ENCODE measurements at regions not wholly inside any gene's neighbourhood (a gene's known extent, or its start where the extent isn't known, plus 50 kb on each side); places are given as distances from the start of the nearest gene placed in this dataset.

DNA sequence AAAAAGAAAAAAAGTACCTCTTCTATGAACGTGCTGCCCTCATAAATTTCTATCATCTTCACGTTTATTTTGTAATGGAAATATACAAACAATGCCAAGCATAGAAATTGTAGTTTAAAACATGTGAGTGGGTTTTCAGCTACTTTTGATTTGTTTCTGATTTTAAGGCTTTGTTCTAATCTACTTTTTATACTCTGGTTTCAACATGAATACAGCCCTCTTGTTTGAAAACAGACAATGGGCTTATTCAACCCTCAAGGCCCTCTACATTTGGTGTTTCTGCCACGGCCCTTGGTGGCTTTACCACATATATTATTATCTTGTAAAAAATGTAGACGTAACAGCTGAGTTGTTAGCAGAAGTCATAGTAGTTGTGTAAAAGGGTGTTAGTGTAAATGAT is 153.9 kb downstream of the SOX4 start:
- H4K20me1 ChIP-seq (ENCODE audit: insufficient read depth) = no peaks in the 10 kb centered on the region; the same call in 1 of the 2 replicates
- H3K79me2 ChIP-seq (ENCODE audit: insufficient read depth) = peaks cover 63% of the 10 kb centered on the region
- TF ChIP-seq, protein P1, sequence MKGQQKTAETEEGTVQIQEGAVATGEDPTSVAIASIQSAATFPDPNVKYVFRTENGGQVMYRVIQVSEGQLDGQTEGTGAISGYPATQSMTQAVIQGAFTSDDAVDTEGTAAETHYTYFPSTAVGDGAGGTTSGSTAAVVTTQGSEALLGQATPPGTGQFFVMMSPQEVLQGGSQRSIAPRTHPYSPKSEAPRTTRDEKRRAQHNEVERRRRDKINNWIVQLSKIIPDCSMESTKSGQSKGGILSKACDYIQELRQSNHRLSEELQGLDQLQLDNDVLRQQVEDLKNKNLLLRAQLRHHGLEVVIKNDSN (IDR thresholded peaks at IDR 0.05; ENCODE audit: borderline replicate concordance, low read depth) = no peak
- TF ChIP-seq FOXJ3 (CRISPR knock-in tag; IDR thresholded peaks at IDR 0.05) (no peak), EP300 (IDR thresholded peaks at IDR 0.05; ENCODE audit: borderline replicate concordance in 1 of 2, low read depth in 1 of 2, low read length in 1 of 2) (no peak), GATA2 (CRISPR knock-in tag; IDR thresholded peaks at IDR 0.05) (no peak), FOXM1 (IDR thresholded peaks at IDR 0.05; ENCODE audit: low read depth) (no peak), TCF12 (IDR thresholded peaks at IDR 0.05) (no peak), FOSL2 (IDR thresholded peaks at IDR 0.05; ENCODE audit: borderline replicate concordance, low read depth) (no peak), TEAD4 (IDR thresholded peaks at IDR 0.05; ENCODE audit: borderline replicate concordance, insufficient read depth) (no peak)
- TF ChIP-seq, protein P2, sequence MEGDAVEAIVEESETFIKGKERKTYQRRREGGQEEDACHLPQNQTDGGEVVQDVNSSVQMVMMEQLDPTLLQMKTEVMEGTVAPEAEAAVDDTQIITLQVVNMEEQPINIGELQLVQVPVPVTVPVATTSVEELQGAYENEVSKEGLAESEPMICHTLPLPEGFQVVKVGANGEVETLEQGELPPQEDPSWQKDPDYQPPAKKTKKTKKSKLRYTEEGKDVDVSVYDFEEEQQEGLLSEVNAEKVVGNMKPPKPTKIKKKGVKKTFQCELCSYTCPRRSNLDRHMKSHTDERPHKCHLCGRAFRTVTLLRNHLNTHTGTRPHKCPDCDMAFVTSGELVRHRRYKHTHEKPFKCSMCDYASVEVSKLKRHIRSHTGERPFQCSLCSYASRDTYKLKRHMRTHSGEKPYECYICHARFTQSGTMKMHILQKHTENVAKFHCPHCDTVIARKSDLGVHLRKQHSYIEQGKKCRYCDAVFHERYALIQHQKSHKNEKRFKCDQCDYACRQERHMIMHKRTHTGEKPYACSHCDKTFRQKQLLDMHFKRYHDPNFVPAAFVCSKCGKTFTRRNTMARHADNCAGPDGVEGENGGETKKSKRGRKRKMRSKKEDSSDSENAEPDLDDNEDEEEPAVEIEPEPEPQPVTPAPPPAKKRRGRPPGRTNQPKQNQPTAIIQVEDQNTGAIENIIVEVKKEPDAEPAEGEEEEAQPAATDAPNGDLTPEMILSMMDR (IDR thresholded peaks at IDR 0.05) = no peak
- no peak overlapping the region for H3K4me3 ChIP-seq (ENCODE audit: low read depth in 2 of 2, low read length in 1 of 2)
- no peak overlapping the region for H3K27ac ChIP-seq (ENCODE audit: low read depth in 2 of 2, low read length in 1 of 2)
- H3K9me2 ChIP-seq = no peaks in the 10 kb centered on the region
- peaks cover 10% of the 10 kb centered on the region for H3F3A ChIP-seq (replicated peaks; ENCODE audit: insufficient read depth)
- no peaks in the 10 kb centered on the region for H3K27me3 ChIP-seq (ENCODE audit: insufficient read depth)
- WGBS (ENCODE audit: low lambda C conversion rate) = 71% methylated on average over 4 of the region's 4 CpGs
- H3K4me2 ChIP-seq = no peak overlapping the region
- no peak overlapping the region for H2AFZ ChIP-seq (ENCODE audit: low read depth)
- no peaks in the 10 kb centered on the region for H3K9me3 ChIP-seq
- POLR2A ChIA-PET = interaction anchor here (0.9 kb wide), 1 partner anchor 153 kb away, joined by 4 read pairs; the partner anchor contains the start of gene SOX4
- DNase-seq = no peak
- no peaks in the 10 kb centered on the region for H3K36me3 ChIP-seq (replicated peaks in 1 of 2; ENCODE audit: control insufficient read depth in 1 of 2, insufficient read depth in 2 of 2, low read length in 1 of 2)
- CTCF ChIA-PET = interaction anchor here (0.8 kb wide), 1 partner anchor 68 kb away, joined by 3 read pairs; no protein-coding TSS in a partner anchor
- H3K9ac ChIP-seq = no peak overlapping the region
- peaks cover 31 to 32% of the 10 kb centered on the region in 2 experiments; a peak in 3 of 4 replicates for H3K4me1 ChIP-seq (ENCODE audit: control insufficient read depth in 1 of 2, insufficient read depth in 2 of 2, low read depth in 1 of 2, low read length in 1 of 2)

DNA sequence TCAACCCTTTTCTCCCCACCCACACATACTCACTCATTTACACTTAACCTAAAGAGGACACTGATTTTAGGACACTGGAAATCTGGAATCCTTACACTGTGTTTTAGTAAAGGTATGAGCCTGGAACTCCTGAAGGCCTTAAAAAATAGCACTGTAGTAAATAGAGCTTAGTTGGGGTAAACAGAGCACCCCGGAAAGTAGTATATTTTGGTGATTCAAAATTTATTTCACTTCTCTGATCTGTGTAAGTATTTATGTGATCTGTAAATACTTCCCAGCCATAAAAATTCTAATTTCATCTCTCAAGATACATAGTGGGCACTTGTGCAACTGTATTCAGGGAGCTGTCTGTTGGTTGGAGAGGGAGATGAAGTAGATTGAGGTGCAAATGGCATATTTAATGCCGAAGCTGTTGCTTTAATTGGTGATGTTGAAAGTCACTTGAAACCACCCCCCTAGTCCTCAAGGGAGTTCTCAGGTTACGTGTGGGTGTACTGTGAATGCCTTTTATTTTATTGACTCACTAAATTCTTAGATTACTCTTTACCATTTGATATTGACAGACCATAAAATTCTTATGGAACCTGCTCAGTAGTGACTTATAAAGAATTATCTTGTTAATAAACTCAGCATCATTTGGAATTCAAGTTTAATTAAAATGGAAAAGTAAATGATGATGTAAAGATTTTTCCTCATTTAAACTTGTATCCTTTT is 154.9 kb downstream of the SOX4 start:
- H3K4me2 ChIP-seq = 0 out of 2 replicates have a peak overlapping the region, but pooled peaks have one; percentile 5

More for the DNA sequence above, 154.9 kb downstream of the SOX4 start:
- H3K79me2 ChIP-seq (ENCODE audit: insufficient read depth) = peaks cover 72% of the 10 kb centered on the region
- DNase-seq = no peak
- no peak overlapping the region for H2AFZ ChIP-seq (ENCODE audit: low read depth)
- no peak overlapping the region for H3K4me3 ChIP-seq (ENCODE audit: low read depth in 2 of 2, low read length in 1 of 2)
- no peaks in the 10 kb centered on the region for H3K9me2 ChIP-seq
- peaks cover 3% of the 10 kb centered on the region for H3F3A ChIP-seq (replicated peaks; ENCODE audit: insufficient read depth)
- H3K27me3 ChIP-seq (ENCODE audit: insufficient read depth) = no peaks in the 10 kb centered on the region
- H3K9me3 ChIP-seq = no peaks in the 10 kb centered on the region
- H3K36me3 ChIP-seq (replicated peaks in 1 of 2; ENCODE audit: control insufficient read depth in 1 of 2, insufficient read depth in 2 of 2, low read length in 1 of 2) = no peaks in the 10 kb centered on the region
- TF ChIP-seq CHD2 (IDR thresholded peaks at IDR 0.05; ENCODE audit: low read length, partially characterized antibody) = no peak
- no peak for TF ChIP-seq MXI1 (IDR thresholded peaks at IDR 0.05; ENCODE audit: low read depth, low read length)
- no peak for TF ChIP-seq ELF1 (IDR thresholded peaks at IDR 0.05)
- no peak for TF ChIP-seq FOXM1 (IDR thresholded peaks at IDR 0.05; ENCODE audit: low read depth)
- TF ChIP-seq GATA2 (CRISPR knock-in tag; IDR thresholded peaks at IDR 0.05) = no peak
- TF ChIP-seq SIN3A (IDR thresholded peaks at IDR 0.05; ENCODE audit: borderline replicate concordance, low read depth, low read length) = no peak
- no peak for TF ChIP-seq RCOR1 (IDR thresholded peaks at IDR 0.05; ENCODE audit: low read length)
- TF ChIP-seq TAF1 (IDR thresholded peaks at IDR 0.05; ENCODE audit: borderline replicate concordance, low read depth, low read length) = no peak
- no peak for TF ChIP-seq FOXJ3 (CRISPR knock-in tag; IDR thresholded peaks at IDR 0.05)
- TF ChIP-seq NRF1 (IDR thresholded peaks at IDR 0.05; ENCODE audit: low read depth, low read length) = no peak
- no peak for TF ChIP-seq FOSL2 (IDR thresholded peaks at IDR 0.05; ENCODE audit: borderline replicate concordance, low read depth)
- TF ChIP-seq, protein P2 (IDR thresholded peaks at IDR 0.05) = no peak
- TF ChIP-seq JUND (IDR thresholded peaks at IDR 0.05) = no peak
- peaks cover 28 to 37% of the 10 kb centered on the region in 2 experiments for H3K4me1 ChIP-seq (ENCODE audit: control insufficient read depth in 1 of 2, insufficient read depth in 2 of 2, low read depth in 1 of 2, low read length in 1 of 2)
- ChIA-PET CTCF (interaction anchor here (1.0 to 1.1 kb wide), 2 partner anchors 11 to 206 kb away, joined by 3 read pairs; no protein-coding TSS in a partner anchor), POLR2A (no interaction called here)
- 44% methylated on average over 3 of the region's 3 CpGs for whole genome bisulfite sequencing (ENCODE audit: low lambda C conversion rate)
- peak overlapping the region; percentile 0 to 11; a peak in 1 of 4 replicates for H3K27ac ChIP-seq (ENCODE audit: low read depth in 2 of 2, low read length in 1 of 2)
- no peaks in the 10 kb centered on the region; the same call in 1 of the 2 replicates for H4K20me1 ChIP-seq (ENCODE audit: insufficient read depth)
- H3K9ac ChIP-seq = no peak overlapping the region
